ENCODE measurements at regions not wholly inside any gene's neighbourhood (a gene's known extent, or its start where the extent isn't known, plus 50 kb on each side); places are given as distances from the start of the nearest gene placed in this dataset.
"Not testable (repeated sequence)": the region's sequence is repeated elsewhere in the genome, so short reads cannot be mapped to it uniquely, and the experiment has no call there.

GRCh38 chr6:157727629-157728182 is 95.3 kb upstream of the SNX9 start:
- DNase-seq, result no peak

DNA sequence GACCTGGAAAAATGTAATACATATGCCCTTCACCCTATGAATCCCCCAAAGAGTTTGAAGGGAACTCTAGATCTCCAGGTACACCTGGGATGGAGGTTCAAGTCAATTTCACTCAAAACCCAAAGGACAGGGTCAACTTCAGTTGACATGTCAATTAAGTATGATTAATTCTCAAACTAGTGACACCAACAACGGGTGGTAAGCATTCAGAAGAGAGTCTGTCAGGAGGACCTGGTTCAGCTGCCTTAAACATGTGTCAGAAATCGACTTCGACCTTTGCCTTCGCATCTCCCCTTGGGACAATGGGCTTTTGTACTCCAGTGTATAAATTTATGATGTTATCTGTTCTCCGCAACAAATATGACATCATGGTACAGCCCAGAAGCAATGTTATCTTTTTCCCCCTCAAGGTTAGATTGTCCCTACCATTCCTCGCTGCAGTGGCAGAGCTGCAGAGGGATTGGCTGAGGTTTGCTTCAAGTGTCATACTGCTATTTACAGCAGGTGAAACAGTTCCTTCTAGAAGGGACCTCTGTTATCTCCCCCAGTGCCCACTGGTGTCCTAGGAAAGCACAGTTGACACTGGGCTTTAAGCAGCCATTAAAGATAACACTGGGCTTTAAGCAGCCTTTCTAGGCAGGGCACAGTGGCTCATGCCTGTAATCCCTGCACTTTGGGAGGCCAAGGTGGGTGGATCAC is 94.7 kb upstream of the SNX9 start:
- DNase-seq, result no peak

DNA sequence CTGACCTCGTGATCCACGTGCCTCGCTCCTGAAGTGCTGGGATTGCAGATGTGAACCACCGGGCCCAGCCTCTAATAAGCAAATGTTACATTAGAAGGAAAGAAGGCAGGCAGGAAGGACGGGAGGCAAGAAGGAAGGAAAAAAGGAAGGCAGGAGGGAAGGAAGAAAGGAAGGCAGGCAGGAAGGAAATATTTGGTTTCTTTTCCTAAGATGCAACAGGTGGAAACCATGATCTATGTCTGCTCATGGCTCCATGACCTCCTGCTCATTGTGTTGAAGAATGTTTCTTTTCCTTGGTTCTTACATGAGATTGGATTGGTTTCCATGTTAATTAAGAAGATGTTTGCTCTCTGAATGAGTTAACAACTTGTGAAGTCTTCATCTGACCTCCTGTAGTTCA is 91.8 kb upstream of the SNX9 start:
- DNase-seq, result no peak

DNA sequence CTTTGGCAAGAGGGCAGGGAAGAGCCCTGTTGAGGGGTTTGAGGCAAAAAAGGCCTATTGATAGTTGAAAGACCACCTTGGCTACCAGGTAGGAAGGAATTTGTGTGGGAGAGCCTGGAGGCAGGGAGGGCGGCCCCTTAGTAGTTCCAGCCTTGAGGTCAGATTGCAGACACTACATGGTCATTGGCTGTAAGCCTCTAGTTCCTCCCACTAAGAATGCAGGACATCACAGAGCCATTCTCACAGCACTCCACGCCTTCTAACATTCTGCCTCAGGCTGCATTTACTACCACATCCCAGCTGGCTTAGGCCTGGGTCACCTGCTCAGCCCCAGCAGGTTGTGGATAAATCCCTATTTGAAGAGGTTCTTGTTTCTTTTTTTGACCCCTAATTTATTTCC is 91.0 kb upstream of the SNX9 start:
- no peak for DNase-seq

DNA sequence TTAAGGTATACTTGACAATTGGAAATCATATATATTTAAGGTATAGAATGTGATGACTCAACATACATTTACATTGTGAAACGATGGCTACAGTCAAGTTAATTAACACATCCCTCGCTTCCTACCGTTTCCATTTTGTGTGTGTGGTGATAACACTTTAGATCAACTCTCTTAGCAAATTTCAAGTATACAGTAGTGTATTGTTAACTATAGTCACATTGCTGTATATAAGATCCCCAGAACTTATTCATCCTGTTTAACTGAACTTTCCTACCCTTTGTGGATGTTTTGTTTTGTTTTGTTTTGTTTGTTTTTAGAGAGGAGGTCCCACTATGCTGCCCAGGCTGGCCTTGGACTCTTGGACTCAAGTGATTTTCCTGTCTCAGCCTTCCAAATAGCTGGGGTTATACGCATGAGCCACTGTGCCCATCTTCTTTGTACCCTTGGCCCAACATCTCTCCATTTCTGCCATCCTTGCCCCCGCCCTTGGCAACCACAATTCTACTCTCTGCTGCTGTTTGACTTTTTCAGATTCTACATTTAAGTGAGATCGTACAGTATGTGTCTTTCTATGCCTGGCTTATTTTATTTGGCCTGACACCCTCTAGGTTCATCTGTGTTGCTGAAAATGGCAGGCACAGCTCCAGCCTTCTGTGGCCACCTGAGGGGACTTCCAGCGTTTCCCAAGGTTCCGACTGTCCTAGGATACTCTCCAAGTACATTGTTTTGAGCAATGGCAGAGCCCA is 90.5 kb upstream of the SNX9 start:
- DNase-seq, result no peak

- not testable (repeated sequence) for DNase-seq
Observed at GRCh38 chr6:157736555-157736954, 86.5 kb upstream of the SNX9 start.

GRCh38 chr6:157741321-157741947 is 81.6 kb upstream of the SNX9 start:
- DNase-seq, result no peak

GRCh38 chr6:157741948-157742556 is 81.0 kb upstream of the SNX9 start:
- DNase-seq, result peak; percentile 78

- no peak for DNase-seq
Observed at GRCh38 chr6:157744102-157744601, 78.9 kb upstream of the SNX9 start.

DNA sequence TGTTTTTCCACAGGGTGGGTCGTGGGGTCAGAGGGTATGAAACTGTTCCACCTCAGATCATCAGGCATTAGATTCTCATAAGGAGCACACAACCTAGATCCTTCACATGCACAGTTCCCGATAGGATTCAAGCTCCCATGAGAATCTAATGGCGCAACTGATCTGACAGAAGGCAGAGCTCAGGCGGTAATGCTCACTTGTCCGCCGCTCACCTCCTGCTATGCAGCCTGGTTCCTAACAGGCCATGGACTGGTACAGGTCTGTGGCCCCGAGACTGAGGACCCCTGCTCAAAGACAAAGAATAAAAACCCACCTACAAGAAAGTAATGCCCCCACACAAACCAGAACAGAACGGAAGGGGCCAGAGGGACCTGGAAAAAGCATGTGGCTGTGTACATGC is 76.1 kb upstream of the SNX9 start:
- no peak for DNase-seq

DNA sequence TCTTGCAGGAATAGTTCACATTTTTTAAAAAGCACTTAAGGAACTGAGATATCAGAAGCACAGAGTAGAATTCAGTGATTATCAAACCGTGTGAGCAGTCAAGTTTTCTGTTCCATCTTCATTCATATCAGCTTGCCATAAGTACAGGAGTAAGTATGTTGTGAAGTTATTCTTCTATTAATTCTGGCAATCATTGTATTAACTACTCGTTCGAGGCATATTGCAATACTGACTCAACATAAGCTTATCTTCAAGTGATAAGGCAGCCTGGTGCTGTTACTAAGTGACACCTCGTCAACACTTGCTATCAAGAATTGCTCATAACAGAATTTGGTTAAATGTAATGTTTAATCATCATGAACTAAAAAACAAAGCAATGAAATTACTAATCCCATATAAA is 75.7 kb upstream of the SNX9 start:
- DNase-seq, result no peak

DNA sequence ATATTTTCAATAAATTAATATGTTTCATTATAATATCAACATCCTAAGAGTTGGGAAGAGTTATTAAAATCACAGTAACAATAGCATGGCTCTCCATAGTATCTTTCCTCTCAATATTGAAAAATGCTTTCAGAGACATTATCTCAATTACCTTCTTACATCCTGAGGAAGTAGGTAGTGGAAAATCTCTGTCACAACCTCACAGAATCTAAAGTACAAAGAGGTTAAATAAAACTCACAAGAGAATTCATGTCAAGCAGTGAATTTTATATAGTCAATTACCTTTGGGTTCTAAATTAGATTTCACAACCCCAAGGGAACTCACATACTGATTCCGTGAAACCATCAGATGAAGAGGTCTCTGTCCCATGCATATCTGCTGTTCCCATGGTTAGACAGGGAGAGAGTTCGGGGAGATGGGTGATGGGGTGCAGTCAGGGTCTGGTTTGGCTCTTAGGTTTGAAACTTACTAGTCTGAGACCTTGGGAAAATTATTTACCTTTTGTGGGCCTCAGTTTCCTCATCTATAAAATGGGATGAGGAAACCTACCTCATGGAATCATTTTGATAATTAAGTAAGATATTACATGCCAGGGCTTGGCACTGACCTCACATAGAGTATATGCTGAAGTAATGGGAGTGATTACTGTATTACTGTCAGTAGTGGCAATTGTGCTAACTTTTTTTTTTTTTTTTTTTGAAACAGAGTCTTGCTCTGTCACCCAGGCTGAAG is 74.0 kb upstream of the SNX9 start:
- DNase-seq, result no peak

GRCh38 chr6:157750973-157751372 is 72.1 kb upstream of the SNX9 start:
- not testable (repeated sequence) for DNase-seq

GRCh38 chr6:157751547-157752200 is 71.4 kb upstream of the SNX9 start:
- DNase-seq, result no peak

- not testable (repeated sequence) for DNase-seq
Observed at GRCh38 chr6:157752879-157753278, 70.2 kb upstream of the SNX9 start.

DNA sequence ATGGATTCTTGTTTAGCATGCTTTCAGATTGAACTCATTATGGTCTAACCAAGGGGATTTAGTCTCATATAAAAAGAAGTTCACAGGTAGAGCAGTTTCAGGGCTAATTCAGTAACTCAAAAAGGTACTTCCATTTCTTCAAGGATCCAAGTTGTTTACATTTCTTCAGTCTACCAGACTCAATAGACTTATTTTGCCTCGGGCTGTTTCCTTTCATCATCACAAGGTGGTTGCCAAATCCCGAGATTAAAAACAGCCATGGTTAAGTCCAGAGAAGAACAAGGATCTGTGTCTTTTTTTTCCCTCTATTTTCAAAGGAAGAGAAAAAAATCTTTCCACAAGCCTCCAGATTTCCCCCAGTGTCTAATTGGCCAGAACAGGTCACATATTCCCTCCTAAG is 69.8 kb upstream of the SNX9 start:
- DNase-seq, result peak; percentile 60

GRCh38 chr6:157753801-157754200 is 69.2 kb upstream of the SNX9 start:
- DNase-seq, result not testable (repeated sequence)

GRCh38 chr6:157754351-157754750 is 68.7 kb upstream of the SNX9 start:
- DNase-seq, result no peak

GRCh38 chr6:157755032-157755745 is 67.9 kb upstream of the SNX9 start:
- DNase-seq, result no peak

GRCh38 chr6:157755746-157756411 is 67.2 kb upstream of the SNX9 start:
- DNase-seq, result no peak
